SK-N-SH (cell line): ENCODE measurements at regions not wholly inside any gene's neighbourhood (a gene's known extent, or its start where the extent isn't known, plus 50 kb on each side); places are given as distances from the start of the nearest gene placed in this dataset.

Source experiments
- CTCF ChIA-PET: fragments of 300-600, 350-600 bp; formaldehyde crosslinking; extraction: SDS; loops from one replicate; lab custom pipeline; 2021; lab: Yijun Ruan, JAX
- POLR2A ChIA-PET: fragments of 350-600 bp; sonication (Branson Sonifier 250); formaldehyde crosslinking; extraction: SDS; loops from one replicate; lab custom pipeline; 2020; ENCODE audit warnings: antibody characterized with exemption, inconsistent platforms; lab: Yijun Ruan, JAX
- DNase-seq: peaks from one replicate; pipeline ENCODE4 v3.0.0; 2012
- H2AFZ ChIP-seq: fragments of 200-600 bp; sonication (generic); 2 replicates; pipeline ENCODE4 v1.8.1; 2016; ENCODE audit warnings: antibody characterized with exemption, mild to moderate bottlenecking, low read depth
- H3F3A ChIP-seq: fragments of 200-600 bp; sonication (generic); replicated peaks from 2 replicates; pipeline ENCODE3; 2016; ENCODE audit warnings: antibody characterized with exemption, mild to moderate bottlenecking; ENCODE audit not compliant: insufficient read depth
- H3K27ac ChIP-seq, 2 experiments: fragments of 200-500 bp in 1 of 2; fragments of 200-600 bp in 1 of 2; sonication (Bioruptor generic) in 1 of 2; sonication (generic), shearing (Covaris generic) in 1 of 2; 2 replicates each; pipeline versions ENCODE4 v1.5.1 to v1.6.1; 2014 to 2016; ENCODE audit warnings: low read depth in 2 of 2, inconsistent platforms in 1 of 2, low read length in 1 of 2, mild to moderate bottlenecking in 1 of 2, mixed read lengths in 1 of 2
- H3K27me3 ChIP-seq: fragments of 200-600 bp; sonication (generic), shearing (Covaris generic); 2 replicates; pipeline ENCODE4 v1.6.1; 2016; ENCODE audit warnings: mixed run types; ENCODE audit not compliant: insufficient read depth
- H3K36me3 ChIP-seq, 2 experiments: fragments of 200-500 bp in 1 of 2; fragments of 200-600 bp in 1 of 2; sonication (Bioruptor generic) in 1 of 2; sonication (generic) in 1 of 2; replicated peaks in 1 of 2; 2 replicates each; pipeline versions ENCODE3 to v1.5.1; 2014 to 2016; ENCODE audit warnings: low read length in 1 of 2, mild to moderate bottlenecking in 1 of 2; ENCODE audit not compliant: insufficient read depth in 2 of 2, control insufficient read depth in 1 of 2
- H3K4me1 ChIP-seq, 2 experiments: fragments of 200-500 bp in 1 of 2; fragments of 200-600 bp in 1 of 2; sonication (Bioruptor generic) in 1 of 2; sonication (generic), shearing (Covaris generic) in 1 of 2; 2 replicates each; pipeline versions ENCODE4 v1.5.1 to v1.6.1; 2014 to 2016; ENCODE audit warnings: low read depth in 1 of 2, low read length in 1 of 2, mixed run types in 1 of 2; ENCODE audit not compliant: insufficient read depth in 2 of 2, control insufficient read depth in 1 of 2
- H3K4me2 ChIP-seq: fragments of 200-600 bp; sonication (generic), shearing (Covaris generic); 2 replicates; pipeline ENCODE4 v1.6.1; 2017; ENCODE audit warnings: mixed run types
- H3K4me3 ChIP-seq, 2 experiments: fragments of 200-500 bp in 1 of 2; fragments of 200-600 bp in 1 of 2; sonication (Bioruptor generic) in 1 of 2; sonication (generic), shearing (Covaris generic) in 1 of 2; 2 replicates each; pipeline versions ENCODE4 v1.5.1 to v1.8.1; 2014 to 2016; ENCODE audit warnings: low read depth in 2 of 2, inconsistent platforms in 1 of 2, low read length in 1 of 2, mild to moderate bottlenecking in 1 of 2, mixed read lengths in 1 of 2, moderate library complexity in 1 of 2
- H3K79me2 ChIP-seq: fragments of 200-600 bp; sonication (generic); 2 replicates; pipeline ENCODE4 v1.8.1; 2017; ENCODE audit warnings: mild to moderate bottlenecking; ENCODE audit not compliant: insufficient read depth
- H3K9ac ChIP-seq: fragments of 200-600 bp; sonication (generic); 2 replicates; pipeline ENCODE4 v1.6.1; 2017; ENCODE audit warnings: mixed run types
- H3K9me2 ChIP-seq: fragments of 200-600 bp; sonication (generic); 2 replicates; pipeline ENCODE4 v1.6.1; 2017; ENCODE audit warnings: mixed run types
- H3K9me3 ChIP-seq: fragments of 200-600 bp; sonication (generic); 2 replicates; pipeline ENCODE4 v1.6.1; 2017; ENCODE audit warnings: mixed run types, mild to moderate bottlenecking, moderate library complexity
- H4K20me1 ChIP-seq: fragments of 200-600 bp; sonication (generic); 2 replicates; pipeline ENCODE4 v1.6.1; 2017; ENCODE audit warnings: mild to moderate bottlenecking, mixed run types; ENCODE audit not compliant: insufficient read depth
- CHD2 ChIP-seq: fragments of 150-350 bp; IDR thresholded peaks from 2 replicates; pipeline ENCODE4 v1.6.1; 2018; ENCODE audit warnings: low read length; ENCODE audit not compliant: partially characterized antibody
- EP300 ChIP-seq, 2 experiments: IDR thresholded peaks; 2 replicates each; pipeline versions ENCODE4 v1.4.0 to v1.6.1; 2012; ENCODE audit warnings: borderline replicate concordance in 1 of 2, low read depth in 1 of 2, low read length in 1 of 2
- FOSL2 ChIP-seq: IDR thresholded peaks from 2 replicates; pipeline ENCODE4 v1.4.0; 2012; ENCODE audit warnings: low read depth, mild to moderate bottlenecking, moderate library complexity, borderline replicate concordance
- FOXJ3 ChIP-seq: sonication (generic); formaldehyde crosslinking; IDR thresholded peaks from 2 replicates; pipeline ENCODE4 v1.5.1; 2020; ENCODE audit warnings: mild to moderate bottlenecking, missing genetic modification reagents
- JUND ChIP-seq: IDR thresholded peaks from 2 replicates; pipeline ENCODE4 v1.4.0; 2012
- MEF2A ChIP-seq: IDR thresholded peaks from 2 replicates; pipeline ENCODE4 v1.4.0; 2012; ENCODE audit warnings: low read depth, borderline replicate concordance
- NFIC ChIP-seq: IDR thresholded peaks from 2 replicates; pipeline ENCODE4 v1.4.0; 2012; ENCODE audit warnings: borderline replicate concordance
- NRF1 ChIP-seq: IDR thresholded peaks from 2 replicates; pipeline ENCODE4 v1.6.1; 2012; ENCODE audit warnings: low read depth, mild to moderate bottlenecking, low read length
- POLR2AphosphoS5 ChIP-seq: IDR thresholded peaks from 2 replicates; pipeline ENCODE4 v1.6.1; 2012; ENCODE audit warnings: low read depth, low read length
- RAD21 ChIP-seq: IDR thresholded peaks from 2 replicates; pipeline ENCODE4 v1.6.1; 2012; ENCODE audit warnings: mild to moderate bottlenecking, low read length
- RCOR1 ChIP-seq: fragments of 150-350 bp; IDR thresholded peaks from 2 replicates; pipeline ENCODE4 v1.6.1; 2017; ENCODE audit warnings: antibody characterized with exemption, low read length
- RFX5 ChIP-seq: IDR thresholded peaks from 2 replicates; pipeline ENCODE4 v1.6.1; 2012; ENCODE audit warnings: mild to moderate bottlenecking, improper control_type of control experiment, low read length
- TAF1 ChIP-seq: IDR thresholded peaks from 2 replicates; pipeline ENCODE4 v1.6.1; 2012; ENCODE audit warnings: low read depth, mild to moderate bottlenecking, low read length, moderate library complexity, borderline replicate concordance
- TEAD4 ChIP-seq: IDR thresholded peaks from 2 replicates; pipeline ENCODE4 v1.4.0; 2012; ENCODE audit warnings: mild to moderate bottlenecking, borderline replicate concordance; ENCODE audit not compliant: insufficient read depth
- YY1 ChIP-seq: IDR thresholded peaks from 2 replicates; pipeline ENCODE4 v1.4.0; 2012; ENCODE audit warnings: low read depth, mild to moderate bottlenecking
- WGBS: methylation state at CpG from one replicate; pipeline ENCODE4 v1.1.6; 2017; ENCODE audit warnings: low lambda C conversion rate; 5-methylcytosine and 5-hydroxymethylcytosine counted together
- TF ChIP-seq, protein P1 (sequence below): IDR thresholded peaks from 2 replicates; pipeline ENCODE4 v1.4.0; 2012; ENCODE audit warnings: low read depth
- TF ChIP-seq, protein P2 (sequence below): fragments of 150-350 bp; IDR thresholded peaks from 2 replicates; pipeline ENCODE4 v1.6.1; 2017; ENCODE audit warnings: antibody characterized with exemption, low read length, low read depth, borderline replicate concordance
- TF ChIP-seq, protein P3 (sequence below): IDR thresholded peaks from 2 replicates; pipeline ENCODE4; 2012

DNA sequence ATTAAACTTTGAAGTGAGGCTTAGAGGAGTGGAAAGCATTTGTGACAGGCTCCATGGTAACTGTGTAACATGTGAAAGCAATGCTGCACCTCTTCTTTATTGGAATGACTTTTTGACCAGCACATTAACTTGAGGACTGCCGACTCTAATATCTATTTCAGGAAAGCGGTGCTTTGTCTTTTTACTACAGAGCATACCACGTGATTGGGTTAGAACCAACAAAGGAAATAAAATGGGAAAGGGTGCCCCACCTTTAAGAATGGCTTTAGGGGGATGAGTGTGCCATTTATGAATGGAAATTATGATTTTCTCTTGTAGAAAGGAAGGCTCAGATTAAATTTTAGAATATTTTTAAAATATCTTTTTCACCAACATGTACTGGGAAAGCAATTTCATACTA, 57.3 kb upstream of the VPREB1 start:
- no peaks in the 10 kb centered on the region for H3K9me3 ChIP-seq
- 4% methylated on average over 3 of the region's 3 CpGs for WGBS
- H4K20me1 ChIP-seq: no peaks in the 10 kb centered on the region
- ChIA-PET CTCF (interaction anchor here (4.1 to 5.9 kb wide), 2 partner anchors 9 to 15 kb away, joined by 36 to 47 read pairs; no protein-coding TSS in a partner anchor), POLR2A (no interaction called here)
- no peaks in the 10 kb centered on the region for H3K79me2 ChIP-seq
- no peak for TF ChIP-seq RAD21
- TF ChIP-seq POLR2AphosphoS5: no peak
- TF ChIP-seq, protein P1, sequence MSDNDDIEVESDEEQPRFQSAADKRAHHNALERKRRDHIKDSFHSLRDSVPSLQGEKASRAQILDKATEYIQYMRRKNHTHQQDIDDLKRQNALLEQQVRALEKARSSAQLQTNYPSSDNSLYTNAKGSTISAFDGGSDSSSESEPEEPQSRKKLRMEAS: no peak
- no peak for TF ChIP-seq NRF1
- TF ChIP-seq TAF1: no peak
- TF ChIP-seq FOSL2: no peak
- TF ChIP-seq YY1: no peak
- no peak for TF ChIP-seq CHD2
- TF ChIP-seq NFIC: no peak
- no peak for TF ChIP-seq RFX5
- TF ChIP-seq, protein P2, sequence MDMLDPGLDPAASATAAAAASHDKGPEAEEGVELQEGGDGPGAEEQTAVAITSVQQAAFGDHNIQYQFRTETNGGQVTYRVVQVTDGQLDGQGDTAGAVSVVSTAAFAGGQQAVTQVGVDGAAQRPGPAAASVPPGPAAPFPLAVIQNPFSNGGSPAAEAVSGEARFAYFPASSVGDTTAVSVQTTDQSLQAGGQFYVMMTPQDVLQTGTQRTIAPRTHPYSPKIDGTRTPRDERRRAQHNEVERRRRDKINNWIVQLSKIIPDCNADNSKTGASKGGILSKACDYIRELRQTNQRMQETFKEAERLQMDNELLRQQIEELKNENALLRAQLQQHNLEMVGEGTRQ: no peak
- no peak for TF ChIP-seq MEF2A
- TF ChIP-seq, protein P3, sequence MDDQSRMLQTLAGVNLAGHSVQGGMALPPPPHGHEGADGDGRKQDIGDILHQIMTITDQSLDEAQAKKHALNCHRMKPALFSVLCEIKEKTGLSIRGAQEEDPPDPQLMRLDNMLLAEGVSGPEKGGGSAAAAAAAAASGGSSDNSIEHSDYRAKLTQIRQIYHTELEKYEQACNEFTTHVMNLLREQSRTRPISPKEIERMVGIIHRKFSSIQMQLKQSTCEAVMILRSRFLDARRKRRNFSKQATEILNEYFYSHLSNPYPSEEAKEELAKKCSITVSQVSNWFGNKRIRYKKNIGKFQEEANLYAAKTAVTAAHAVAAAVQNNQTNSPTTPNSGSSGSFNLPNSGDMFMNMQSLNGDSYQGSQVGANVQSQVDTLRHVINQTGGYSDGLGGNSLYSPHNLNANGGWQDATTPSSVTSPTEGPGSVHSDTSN: no peak
- TF ChIP-seq FOXJ3: no peak
- TF ChIP-seq EP300 (IDR thresholded peaks at IDR 0.05; ENCODE audit: borderline replicate concordance in 1 of 2, low read depth in 1 of 2, low read length in 1 of 2): no peak
- no peak for TF ChIP-seq JUND
- TF ChIP-seq RCOR1: no peak
- no peak for TF ChIP-seq TEAD4
- H2AFZ ChIP-seq: no peak overlapping the region
- no peak for DNase-seq
- no peaks in the 10 kb centered on the region for H3K9me2 ChIP-seq
- H3K27me3 ChIP-seq: peaks cover 27% of the 10 kb centered on the region
- no peaks in the 10 kb centered on the region for H3K4me1 ChIP-seq
- no peak overlapping the region for H3K4me2 ChIP-seq
- H3K27ac ChIP-seq: no peak overlapping the region
- H3K36me3 ChIP-seq: no peaks in the 10 kb centered on the region
- H3F3A ChIP-seq: no peaks in the 10 kb centered on the region
- H3K9ac ChIP-seq: no peak overlapping the region
- no peak overlapping the region for H3K4me3 ChIP-seq
